GM12873 (cell line): ENCODE measurements at regions not wholly inside any gene's neighbourhood (a gene's known extent, or its start where the extent isn't known, plus 50 kb on each side); places are given as distances from the start of the nearest gene placed in this dataset.

Experiments
- TF ChIP-seq, protein P1 (sequence below): IDR thresholded peaks from 2 replicates; pipeline ENCODE4 v1.5.1; 2012; ENCODE audit warnings: low read depth, mild to moderate bottlenecking, moderate library complexity, low read length, control low read depth; ENCODE audit not compliant: insufficient read depth; ENCODE audit errors: missing control alignments

DNA sequence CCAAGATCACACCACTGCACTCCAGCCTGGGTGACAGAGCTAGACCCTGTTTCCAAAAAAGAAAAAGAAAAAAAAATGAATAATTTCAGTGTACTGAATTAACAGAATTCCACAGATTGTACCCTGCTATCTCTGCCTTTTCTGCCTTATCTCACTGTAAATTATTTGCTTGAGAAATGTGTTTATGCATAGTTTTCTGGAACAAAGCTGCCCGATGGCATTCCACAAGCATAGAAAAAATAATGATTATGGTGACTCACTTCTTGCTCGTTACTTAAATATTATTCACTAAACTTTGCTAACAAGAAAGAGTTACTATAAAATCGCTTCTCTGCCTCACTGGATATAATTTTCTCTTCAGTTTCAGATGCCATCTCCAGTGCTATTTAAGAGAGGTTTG lies 88.7 kb upstream of the FAM169A start:
- TF ChIP-seq, protein P1, sequence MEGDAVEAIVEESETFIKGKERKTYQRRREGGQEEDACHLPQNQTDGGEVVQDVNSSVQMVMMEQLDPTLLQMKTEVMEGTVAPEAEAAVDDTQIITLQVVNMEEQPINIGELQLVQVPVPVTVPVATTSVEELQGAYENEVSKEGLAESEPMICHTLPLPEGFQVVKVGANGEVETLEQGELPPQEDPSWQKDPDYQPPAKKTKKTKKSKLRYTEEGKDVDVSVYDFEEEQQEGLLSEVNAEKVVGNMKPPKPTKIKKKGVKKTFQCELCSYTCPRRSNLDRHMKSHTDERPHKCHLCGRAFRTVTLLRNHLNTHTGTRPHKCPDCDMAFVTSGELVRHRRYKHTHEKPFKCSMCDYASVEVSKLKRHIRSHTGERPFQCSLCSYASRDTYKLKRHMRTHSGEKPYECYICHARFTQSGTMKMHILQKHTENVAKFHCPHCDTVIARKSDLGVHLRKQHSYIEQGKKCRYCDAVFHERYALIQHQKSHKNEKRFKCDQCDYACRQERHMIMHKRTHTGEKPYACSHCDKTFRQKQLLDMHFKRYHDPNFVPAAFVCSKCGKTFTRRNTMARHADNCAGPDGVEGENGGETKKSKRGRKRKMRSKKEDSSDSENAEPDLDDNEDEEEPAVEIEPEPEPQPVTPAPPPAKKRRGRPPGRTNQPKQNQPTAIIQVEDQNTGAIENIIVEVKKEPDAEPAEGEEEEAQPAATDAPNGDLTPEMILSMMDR, result no peak

DNA sequence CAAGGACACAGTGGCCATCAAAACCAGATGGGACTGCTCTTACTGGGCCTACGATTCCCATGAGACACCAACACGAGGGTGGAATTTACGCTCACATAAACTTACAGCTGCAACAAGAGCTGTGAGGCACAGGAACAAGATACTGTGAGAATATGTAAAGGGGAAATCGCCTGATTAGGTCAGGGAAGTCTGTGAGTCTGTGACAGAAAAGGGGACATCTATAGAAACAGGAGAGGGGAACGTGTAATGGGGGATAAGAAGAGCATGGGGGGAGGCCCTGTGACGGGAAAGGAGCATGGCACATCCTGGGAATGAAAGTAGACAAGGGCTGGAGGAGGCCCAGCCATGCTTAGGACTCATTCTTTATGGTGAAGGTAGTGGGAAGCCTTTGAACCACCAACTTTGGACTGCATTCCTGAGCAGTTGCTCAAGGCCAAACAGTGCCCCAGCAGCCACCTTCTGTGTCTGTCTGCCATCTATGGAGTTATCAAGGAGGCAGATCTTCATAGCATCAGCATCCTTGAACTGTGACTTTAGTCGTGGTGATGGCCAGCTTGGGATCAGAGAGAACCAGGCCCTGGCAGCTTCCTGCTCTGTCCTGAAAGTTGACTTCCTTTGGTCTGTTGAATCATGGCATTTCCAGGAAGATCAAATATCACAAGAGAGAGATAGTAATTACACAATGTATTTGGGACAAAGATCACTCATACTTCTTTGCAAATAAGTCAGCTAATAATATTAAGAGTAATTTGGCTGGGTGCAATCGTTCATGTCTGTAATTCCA lies 87.9 kb upstream of the FAM169A start:
- TF ChIP-seq, protein P1, result no peak

DNA sequence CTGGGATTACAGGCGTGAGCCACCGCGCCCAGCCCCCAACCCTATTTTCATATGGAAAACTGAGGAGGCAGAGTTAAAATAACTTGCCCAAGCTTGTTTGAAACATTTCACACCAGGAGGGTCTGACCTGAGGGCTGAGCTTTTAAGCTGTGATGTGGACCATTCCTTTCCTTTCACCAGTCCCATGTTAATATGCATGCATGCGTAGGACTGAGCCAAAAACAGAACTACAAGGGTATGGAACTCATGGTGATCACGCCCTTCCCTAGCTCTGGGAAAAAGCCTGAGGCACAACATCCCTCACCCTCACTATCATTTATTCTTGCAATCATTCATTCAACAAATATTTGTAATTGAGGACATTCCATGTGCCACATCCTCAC lies 87.4 kb upstream of the FAM169A start:
- TF ChIP-seq, protein P1, result no peak

DNA sequence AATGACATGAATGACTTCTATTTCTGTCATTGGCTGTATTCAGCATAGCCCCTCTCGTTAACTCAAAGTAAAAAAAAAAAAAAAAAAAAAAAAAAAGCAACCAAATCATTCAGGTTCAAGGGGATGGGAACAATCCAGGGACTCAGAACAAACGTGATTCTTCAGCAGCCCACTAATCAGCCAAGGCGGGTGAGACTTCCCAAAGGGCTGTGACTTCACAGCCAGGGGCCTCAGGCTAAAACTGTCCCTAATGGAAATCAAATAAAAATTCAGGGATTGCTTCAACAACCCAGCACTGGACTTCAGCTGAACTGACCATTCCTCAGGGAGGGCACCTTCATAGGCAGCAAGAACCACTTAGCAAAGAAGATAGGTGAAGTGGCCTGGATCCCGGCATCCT lies 86.2 kb upstream of the FAM169A start:
- TF ChIP-seq, protein P1, result no peak

DNA sequence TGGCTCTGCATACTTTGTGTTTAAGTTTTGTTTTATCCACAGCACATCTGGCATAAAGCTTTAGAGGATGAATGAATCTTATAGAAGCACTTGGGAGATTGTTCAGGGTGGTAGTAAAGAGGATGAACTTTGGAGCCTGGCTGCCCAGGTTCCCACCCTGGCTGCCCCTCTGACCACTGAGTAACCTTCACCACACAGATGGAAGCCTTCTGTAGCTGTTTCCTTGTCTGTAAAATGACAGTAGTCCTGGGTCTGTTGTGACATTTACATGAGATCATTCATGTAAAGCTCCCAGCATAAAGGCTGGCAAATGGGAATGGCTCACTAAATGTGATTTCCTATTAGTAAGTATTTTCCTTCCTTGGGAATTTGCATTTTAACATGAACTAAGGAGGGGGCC lies 85.7 kb upstream of the FAM169A start:
- TF ChIP-seq, protein P1, result no peak

DNA sequence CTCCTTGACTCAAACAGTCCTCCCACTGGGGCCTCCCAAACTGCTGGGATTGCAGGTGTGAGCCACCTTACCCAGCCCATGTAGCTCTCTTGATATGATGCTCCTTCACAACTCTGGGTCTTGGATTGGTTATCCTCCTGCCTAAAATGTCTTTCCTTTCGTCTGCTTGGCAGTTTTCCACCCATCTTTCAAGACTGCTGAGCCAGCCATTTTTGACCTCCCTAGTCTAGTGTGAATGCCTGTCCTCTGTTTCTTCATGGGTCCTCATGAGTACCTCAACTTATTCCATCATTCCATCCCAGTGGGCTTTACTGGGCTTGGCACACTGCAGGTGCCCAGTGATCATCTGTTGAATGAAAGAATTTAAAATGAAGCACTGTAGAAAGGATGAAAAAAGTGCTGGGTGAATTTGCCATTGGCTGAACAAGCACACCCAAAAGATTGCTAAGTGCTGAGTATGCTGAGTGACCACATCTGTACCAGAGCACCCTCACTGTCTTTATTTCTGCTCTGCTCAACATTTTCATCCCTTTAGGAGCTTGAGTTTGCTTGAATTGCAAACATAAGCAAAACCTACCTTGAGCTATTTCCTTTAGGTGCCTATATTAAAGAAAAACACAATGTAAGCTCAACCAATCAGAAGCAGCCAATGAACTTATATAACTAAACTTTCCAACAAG lies 84.8 kb upstream of the FAM169A start:
- TF ChIP-seq, protein P1, result no peak

DNA sequence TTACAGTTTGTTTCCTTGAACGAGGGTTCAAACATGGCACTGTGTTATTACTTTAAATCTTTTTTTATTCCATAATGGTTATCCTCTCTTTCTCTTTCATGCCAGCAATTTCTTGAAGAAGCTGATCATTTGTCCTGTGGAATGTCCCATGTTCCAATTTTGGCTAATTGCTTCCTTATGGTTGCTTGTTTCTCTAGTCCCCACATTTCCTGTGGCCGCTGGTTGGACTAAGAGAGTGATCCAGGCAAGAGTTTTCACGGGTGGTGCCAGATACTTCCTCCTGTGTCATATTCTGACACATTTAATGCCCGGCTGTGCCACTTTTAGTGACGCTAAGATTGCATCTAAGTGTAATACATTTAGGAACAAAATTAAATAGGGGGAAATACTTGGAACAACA lies 83.8 kb upstream of the FAM169A start:
- TF ChIP-seq, protein P1, result no peak
